Activated T-helper 17 cell treated with anti-CD3 and anti-CD28 coated beads, Interleukin-2, amount 50 U/mL, for 72 hours (primary cell): ENCODE measurements at regions not wholly inside any gene's neighbourhood (a gene's known extent, or its start where the extent isn't known, plus 50 kb on each side); places are given as distances from the start of the nearest gene placed in this dataset.
"Not testable (repeated sequence)": the region's sequence is repeated elsewhere in the genome, so short reads cannot be mapped to it uniquely, and the experiment has no call there.

Source experiments
- ATAC-seq: fragments of 150-1000 bp; cut with Tn5 transposase; replicated peaks from 2 replicates; pipeline ENCODE4 v1.10.0; 2021; ENCODE audit warnings: mild to moderate bottlenecking, moderate library complexity
- H3K27ac Mint-ChIP-seq: one replicate; pipeline ENCODE4 v1.8.0; 2022; ENCODE audit warnings: mixed read lengths
- H3K27me3 Mint-ChIP-seq: one replicate; pipeline ENCODE4 v1.8.0; 2022; ENCODE audit warnings: mixed read lengths
- H3K36me3 Mint-ChIP-seq: one replicate; pipeline ENCODE4 v1.8.0; 2022; ENCODE audit warnings: low read depth, mild to moderate bottlenecking, mixed read lengths
- H3K4me1 Mint-ChIP-seq: one replicate; pipeline ENCODE4 v1.8.0; 2022; ENCODE audit warnings: mixed read lengths
- H3K4me3 Mint-ChIP-seq: one replicate; pipeline ENCODE4 v1.8.0; 2022; ENCODE audit warnings: mild to moderate bottlenecking, mixed read lengths
- H3K9me3 Mint-ChIP-seq: one replicate; pipeline ENCODE4 v1.8.0; 2022; ENCODE audit warnings: mixed read lengths

- peaks cover 10% of the 10 kb centered on the region for H3K27me3 Mint-ChIP-seq
- no peaks in the 10 kb centered on the region for H3K4me1 Mint-ChIP-seq
These were observed 72.4 kb downstream of the FH start for GRCh38 chr1:241447031-241447644.

GRCh38 chr1:241444836-241445235 is 74.7 kb downstream of the FH start:
- no peak for ATAC-seq
- Mint-ChIP-seq H3K36me3 (no peaks in the 10 kb centered on the region), H3K27me3 (peaks cover 15% of the 10 kb centered on the region), H3K9me3 (no peaks in the 10 kb centered on the region), H3K4me1 (no peaks in the 10 kb centered on the region), H3K27ac (no peak overlapping the region), H3K4me3 (no peak overlapping the region)

More at GRCh38 chr1:241447031-241447644, 72.4 kb downstream of the FH start:
- H3K27ac Mint-ChIP-seq: no peak overlapping the region
- no peaks in the 10 kb centered on the region for H3K36me3 Mint-ChIP-seq
- no peaks in the 10 kb centered on the region for H3K9me3 Mint-ChIP-seq
- H3K4me3 Mint-ChIP-seq: no peak overlapping the region
- peak; percentile 43 for ATAC-seq

- Mint-ChIP-seq H3K36me3 (no peaks in the 10 kb centered on the region), H3K4me3 (no peak overlapping the region), H3K4me1 (no peaks in the 10 kb centered on the region), H3K27ac (no peak overlapping the region), H3K9me3 (no peaks in the 10 kb centered on the region), H3K27me3 (peaks cover 15% of the 10 kb centered on the region)
- ATAC-seq: no peak
These were observed 76.0 kb downstream of the FH start for GRCh38 chr1:241443561-241443960.

GRCh38 chr1:241442686-241443085 is 76.9 kb downstream of the FH start:
- H3K4me3 Mint-ChIP-seq: no peak overlapping the region
- H3K36me3 Mint-ChIP-seq: no peaks in the 10 kb centered on the region
- H3K9me3 Mint-ChIP-seq: no peaks in the 10 kb centered on the region
- no peaks in the 10 kb centered on the region for H3K4me1 Mint-ChIP-seq
- peaks cover 8% of the 10 kb centered on the region for H3K27me3 Mint-ChIP-seq
- no peak overlapping the region for H3K27ac Mint-ChIP-seq
- ATAC-seq: no peak

GRCh38 chr1:241440904-241441303 is 78.7 kb downstream of the FH start:
- ATAC-seq: no peak
- H3K4me1 Mint-ChIP-seq: no peaks in the 10 kb centered on the region
- peaks cover 7% of the 10 kb centered on the region for H3K27me3 Mint-ChIP-seq
- H3K36me3 Mint-ChIP-seq: no peaks in the 10 kb centered on the region
- H3K27ac Mint-ChIP-seq: no peak overlapping the region
- no peaks in the 10 kb centered on the region for H3K9me3 Mint-ChIP-seq
- H3K4me3 Mint-ChIP-seq: no peak overlapping the region

GRCh38 chr1:241438686-241439085 is 80.9 kb downstream of the FH start:
- H3K36me3 Mint-ChIP-seq, H3K4me1 Mint-ChIP-seq, H3K9me3 Mint-ChIP-seq, ATAC-seq, H3K27ac Mint-ChIP-seq, H3K4me3 Mint-ChIP-seq: not testable (repeated sequence)
- peaks cover 21% of the 10 kb centered on the region for H3K27me3 Mint-ChIP-seq

GRCh38 chr1:241432241-241432640 is 75.2 kb upstream of the RGS7 start:
- no peak overlapping the region for H3K4me3 Mint-ChIP-seq
- peaks cover 5% of the 10 kb centered on the region for H3K9me3 Mint-ChIP-seq
- ATAC-seq: no peak
- H3K27ac Mint-ChIP-seq: no peak overlapping the region
- no peaks in the 10 kb centered on the region for H3K4me1 Mint-ChIP-seq
- peaks cover 33% of the 10 kb centered on the region for H3K27me3 Mint-ChIP-seq
- no peaks in the 10 kb centered on the region for H3K36me3 Mint-ChIP-seq

GRCh38 chr1:241425091-241425490 is 68.1 kb upstream of the RGS7 start:
- not testable (repeated sequence) for H3K9me3 Mint-ChIP-seq, H3K27ac Mint-ChIP-seq, ATAC-seq, H3K36me3 Mint-ChIP-seq, H3K4me1 Mint-ChIP-seq
- Mint-ChIP-seq H3K4me3 (peak overlapping the region; percentile 18), H3K27me3 (peaks cover 43% of the 10 kb centered on the region)

GRCh38 chr1:241424480-241424971 is 67.5 kb upstream of the RGS7 start:
- Mint-ChIP-seq H3K4me1 (no peaks in the 10 kb centered on the region), H3K27ac (no peak overlapping the region)
- ATAC-seq: no peak

GRCh38 chr1:241423541-241424479 is 66.8 kb upstream of the RGS7 start:
- Mint-ChIP-seq H3K9me3 (peaks cover 3% of the 10 kb centered on the region), H3K4me3 (no peak overlapping the region), H3K36me3 (no peaks in the 10 kb centered on the region), H3K27ac (no peak overlapping the region), H3K4me1 (no peaks in the 10 kb centered on the region), H3K27me3 (peaks cover 43% of the 10 kb centered on the region)
- ATAC-seq: peak; percentile 23

More at GRCh38 chr1:241424480-241424971, 67.5 kb upstream of the RGS7 start:
- peaks cover 45% of the 10 kb centered on the region for H3K27me3 Mint-ChIP-seq
- peak overlapping the region; percentile 18 for H3K4me3 Mint-ChIP-seq
- H3K36me3 Mint-ChIP-seq: no peaks in the 10 kb centered on the region
- peaks cover 3% of the 10 kb centered on the region for H3K9me3 Mint-ChIP-seq

GRCh38 chr1:241422470-241422869 is 65.5 kb upstream of the RGS7 start:
- H3K27me3 Mint-ChIP-seq: peaks cover 35% of the 10 kb centered on the region
- H3K4me3 Mint-ChIP-seq: no peak overlapping the region
- no peaks in the 10 kb centered on the region for H3K4me1 Mint-ChIP-seq
- ATAC-seq: no peak
- no peak overlapping the region for H3K27ac Mint-ChIP-seq
- peaks cover 7% of the 10 kb centered on the region for H3K9me3 Mint-ChIP-seq
- no peaks in the 10 kb centered on the region for H3K36me3 Mint-ChIP-seq

- peaks cover 7% of the 10 kb centered on the region for H3K9me3 Mint-ChIP-seq
- peaks cover 21% of the 10 kb centered on the region for H3K27me3 Mint-ChIP-seq
- H3K27ac Mint-ChIP-seq: no peak overlapping the region
- H3K4me1 Mint-ChIP-seq: no peaks in the 10 kb centered on the region
- ATAC-seq: no peak
- no peaks in the 10 kb centered on the region for H3K36me3 Mint-ChIP-seq
- H3K4me3 Mint-ChIP-seq: no peak overlapping the region
These were observed 63.0 kb upstream of the RGS7 start for GRCh38 chr1:241419986-241420385.

- Mint-ChIP-seq H3K36me3 (no peaks in the 10 kb centered on the region), H3K27ac (no peak overlapping the region), H3K9me3 (peaks cover 7% of the 10 kb centered on the region), H3K27me3 (peaks cover 16% of the 10 kb centered on the region), H3K4me1 (no peaks in the 10 kb centered on the region), H3K4me3 (no peak overlapping the region)
- ATAC-seq: no peak
These were observed 60.3 kb upstream of the RGS7 start for GRCh38 chr1:241417258-241417657.

- Mint-ChIP-seq H3K27me3 (peaks cover 18% of the 10 kb centered on the region), H3K9me3 (peaks cover 4% of the 10 kb centered on the region), H3K4me1 (no peaks in the 10 kb centered on the region), H3K36me3 (no peaks in the 10 kb centered on the region), H3K4me3 (no peak overlapping the region), H3K27ac (no peak overlapping the region)
- no peak for ATAC-seq
These were observed 57.0 kb upstream of the RGS7 start for GRCh38 chr1:241413974-241414373.

GRCh38 chr1:241413386-241413785 is 56.4 kb upstream of the RGS7 start:
- no peak overlapping the region for H3K4me3 Mint-ChIP-seq
- H3K27me3 Mint-ChIP-seq: peaks cover 18% of the 10 kb centered on the region
- no peak overlapping the region for H3K27ac Mint-ChIP-seq
- peak; percentile 78 for ATAC-seq
- peaks cover 4% of the 10 kb centered on the region for H3K9me3 Mint-ChIP-seq
- H3K4me1 Mint-ChIP-seq: no peaks in the 10 kb centered on the region
- H3K36me3 Mint-ChIP-seq: no peaks in the 10 kb centered on the region
